HG02973 (cell line): ENCODE measurements at regions not wholly inside any gene's neighbourhood (a gene's known extent, or its start where the extent isn't known, plus 50 kb on each side); places are given as distances from the start of the nearest gene placed in this dataset.
"Not testable (repeated sequence)": the region's sequence is repeated elsewhere in the genome, so short reads cannot be mapped to it uniquely, and the experiment has no call there.

ENCODE experiments used
- ATAC-seq: cut with Tn5 transposase; IDR thresholded peaks from one replicate; pipeline ENCODE4 v1.9.1; 2021; ENCODE audit warnings: moderate library complexity; ENCODE audit not compliant: unreplicated experiment

DNA sequence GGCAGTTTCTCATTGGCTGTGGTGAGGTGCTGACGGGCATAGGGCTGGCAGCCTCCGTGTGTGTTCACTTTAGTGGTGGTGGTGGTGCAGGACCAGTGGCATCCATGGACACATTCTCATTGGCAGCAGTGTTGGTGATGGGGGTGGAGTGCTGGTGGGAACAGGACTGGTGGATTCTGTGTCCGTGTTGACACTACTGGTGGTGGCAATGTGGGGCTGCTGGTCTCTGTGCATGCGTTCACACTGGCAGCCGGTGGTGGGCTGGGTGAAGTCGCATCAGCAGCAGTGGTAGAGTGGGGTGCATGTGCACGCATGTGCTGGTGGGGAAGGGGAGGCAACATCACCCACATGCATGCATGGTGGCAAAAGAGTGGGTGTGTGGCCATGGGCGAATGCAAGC is 1471.4 kb upstream of the PCDH20 start:
- ATAC-seq, result no peak

DNA sequence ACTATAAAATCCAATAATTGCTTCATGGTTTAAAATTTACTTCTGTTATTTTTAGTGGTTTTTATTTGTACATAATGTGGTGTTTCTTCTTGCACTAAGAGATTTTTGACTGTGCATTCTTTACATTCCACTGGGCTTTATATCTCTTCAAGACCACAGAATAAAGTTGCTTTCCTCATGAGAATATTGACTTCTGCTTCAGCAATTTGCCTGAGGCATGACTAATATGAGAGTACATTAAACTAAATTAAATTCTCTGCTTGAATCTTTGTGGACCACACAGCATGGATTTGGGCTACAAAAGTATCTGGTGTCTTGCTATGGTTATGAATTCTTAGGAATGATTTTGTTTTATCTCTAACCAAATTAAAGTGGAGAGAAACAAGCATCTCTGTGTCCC is 1463.4 kb upstream of the PCDH20 start:
- no peak for ATAC-seq

DNA sequence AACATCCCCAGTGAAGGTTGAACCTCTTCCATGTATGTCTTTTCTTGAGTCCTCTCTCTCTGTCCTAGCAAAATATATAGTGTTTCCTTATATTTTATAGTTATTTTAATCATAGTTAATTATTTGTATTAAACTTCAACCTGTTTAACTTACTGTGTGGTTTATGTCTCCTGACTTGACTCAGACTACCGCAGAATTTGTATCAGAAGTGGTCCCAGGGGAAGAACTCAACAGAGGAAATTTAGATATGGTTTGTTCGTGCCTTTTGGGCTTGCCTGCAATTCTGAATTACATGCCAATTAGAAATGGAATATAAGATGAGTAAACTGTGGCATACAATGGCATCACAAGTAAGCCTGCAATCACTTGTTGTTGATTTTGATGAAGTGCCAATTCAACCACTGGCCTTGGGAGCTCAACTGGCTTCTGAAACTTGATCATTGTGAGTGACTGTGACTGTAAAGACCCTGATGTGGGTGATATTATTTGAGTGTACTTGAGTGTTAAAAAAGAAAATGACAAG is 1459.5 kb upstream of the PCDH20 start:
- no peak for ATAC-seq

DNA sequence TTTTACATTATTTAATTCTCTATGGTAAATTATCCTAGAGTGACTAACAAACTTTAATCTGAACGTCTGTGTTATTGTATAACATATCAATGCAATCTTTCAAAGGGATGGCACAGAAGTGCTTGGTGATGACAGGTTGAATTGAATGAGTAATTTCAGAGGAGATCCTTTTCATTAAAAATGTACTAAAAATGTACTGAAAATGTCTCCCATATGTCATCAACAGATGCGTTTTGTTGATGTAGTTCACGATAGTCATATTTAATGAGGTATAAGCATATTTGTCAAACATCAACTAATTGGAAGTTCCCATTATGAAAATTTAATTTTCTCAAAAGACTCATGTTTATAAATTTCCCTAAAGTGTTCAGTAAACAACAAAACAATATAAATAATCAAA is 1434.7 kb upstream of the PCDH20 start:
- ATAC-seq, result no peak

DNA sequence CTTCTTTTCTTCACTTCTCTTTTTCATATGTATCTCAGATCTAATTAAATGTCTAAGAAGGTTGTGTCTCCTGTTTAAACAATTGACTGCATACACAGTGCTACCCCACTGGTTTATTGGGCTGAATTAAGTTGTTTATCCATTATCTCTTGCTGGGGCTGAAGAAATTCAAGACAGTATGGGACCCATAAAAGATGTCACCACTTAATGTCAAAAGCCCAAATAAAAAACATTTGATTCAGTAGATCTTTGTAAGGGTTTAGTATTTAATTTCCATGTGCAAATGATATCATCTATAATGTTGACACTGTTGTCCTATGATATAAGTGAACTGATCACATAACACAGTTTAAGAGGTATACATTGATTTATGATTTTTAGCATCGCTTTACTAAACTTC is 1431.9 kb upstream of the PCDH20 start:
- no peak for ATAC-seq

DNA sequence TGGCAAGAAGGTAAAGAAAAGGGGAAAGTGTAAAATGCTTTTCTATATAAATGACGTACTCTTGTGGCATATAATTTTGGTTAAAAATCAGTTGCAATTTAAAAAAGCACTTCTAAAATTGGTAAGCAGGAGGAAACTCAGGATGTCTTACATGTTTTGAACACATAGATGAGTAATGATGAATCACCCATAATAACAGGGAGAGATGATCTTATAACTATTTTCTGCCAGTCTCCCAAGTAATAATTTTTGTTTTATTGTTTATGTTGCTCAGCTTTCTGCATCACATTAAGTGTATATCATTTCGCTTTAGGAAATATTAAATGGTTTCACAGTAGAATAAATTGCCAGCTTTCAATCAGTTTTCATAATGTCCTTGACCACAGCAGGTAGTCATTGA is 1430.7 kb upstream of the PCDH20 start:
- ATAC-seq, result no peak

DNA sequence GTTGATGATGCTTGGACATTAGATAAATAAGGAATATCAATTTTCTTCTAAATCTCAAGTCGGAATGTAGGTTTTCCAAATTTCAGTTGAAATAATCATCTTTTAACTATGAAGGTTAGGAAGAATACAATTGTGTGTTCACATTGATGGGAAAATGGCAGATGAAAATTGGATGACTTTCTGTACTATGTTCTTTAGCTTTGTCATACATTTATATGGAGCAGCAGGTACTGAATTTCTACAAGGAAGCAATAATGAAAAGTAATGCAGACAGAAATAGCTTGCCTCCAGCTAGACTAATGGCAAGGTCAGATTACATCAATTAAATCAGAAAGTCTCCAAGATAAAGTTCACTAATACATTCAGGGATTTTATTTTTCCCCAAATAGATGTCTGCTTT is 1423.7 kb upstream of the PCDH20 start:
- ATAC-seq, result no peak

DNA sequence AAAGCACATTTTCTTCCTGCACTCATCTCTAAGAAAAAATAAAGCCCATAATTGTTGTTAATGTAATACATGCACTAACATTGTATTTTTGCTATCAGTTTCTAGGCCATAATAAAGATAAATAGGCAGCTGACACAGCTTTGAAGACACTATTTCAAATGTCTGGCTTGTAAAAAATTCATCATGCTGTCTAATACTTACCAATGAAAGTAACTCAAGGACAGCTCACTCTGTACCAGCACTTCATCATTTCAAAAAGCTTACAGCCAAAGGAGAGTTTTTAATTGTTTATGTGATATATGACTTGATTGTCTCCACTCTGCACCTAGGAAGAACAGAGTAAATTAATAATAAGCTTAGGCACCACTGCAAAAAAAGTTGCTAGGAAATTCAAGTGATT is 1423.3 kb upstream of the PCDH20 start:
- no peak for ATAC-seq

DNA sequence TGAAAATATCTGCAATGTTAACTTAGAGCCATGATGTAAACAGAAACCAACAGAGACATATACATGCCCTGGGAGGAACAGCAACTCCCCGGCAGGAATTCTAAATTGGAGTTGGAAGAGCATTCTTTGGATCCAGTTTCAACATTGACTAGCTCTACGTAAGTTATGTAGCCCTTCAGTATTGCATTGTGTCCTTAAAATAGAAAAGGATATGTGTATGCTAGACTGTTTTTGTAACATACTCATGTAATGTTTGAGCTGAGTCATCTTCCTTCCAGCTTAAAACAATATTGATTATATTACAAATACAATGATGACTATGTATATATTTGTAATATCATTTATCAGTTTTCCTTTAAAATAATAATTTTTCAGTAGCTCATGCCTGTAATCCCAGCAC is 1422.2 kb upstream of the PCDH20 start:
- ATAC-seq, result no peak

DNA sequence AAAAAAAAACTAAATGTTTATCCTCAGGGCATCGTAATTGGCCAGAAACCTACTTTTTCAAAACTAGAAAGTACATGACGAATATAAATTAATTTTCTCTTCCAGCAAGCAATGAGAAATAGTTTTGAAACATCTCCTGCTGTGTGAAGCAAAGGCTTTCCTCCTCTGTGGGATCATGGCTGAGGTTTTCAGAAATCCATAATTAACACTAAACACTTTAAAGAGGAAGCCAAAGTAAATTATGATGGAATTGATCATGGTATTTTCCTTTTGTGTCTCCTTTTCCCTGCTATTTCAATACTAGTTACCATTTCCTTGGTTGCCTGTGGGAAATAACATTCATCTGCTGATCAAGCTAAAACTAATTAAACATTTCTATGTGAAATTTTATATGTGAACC is 1413.8 kb upstream of the PCDH20 start:
- ATAC-seq, result no peak

DNA sequence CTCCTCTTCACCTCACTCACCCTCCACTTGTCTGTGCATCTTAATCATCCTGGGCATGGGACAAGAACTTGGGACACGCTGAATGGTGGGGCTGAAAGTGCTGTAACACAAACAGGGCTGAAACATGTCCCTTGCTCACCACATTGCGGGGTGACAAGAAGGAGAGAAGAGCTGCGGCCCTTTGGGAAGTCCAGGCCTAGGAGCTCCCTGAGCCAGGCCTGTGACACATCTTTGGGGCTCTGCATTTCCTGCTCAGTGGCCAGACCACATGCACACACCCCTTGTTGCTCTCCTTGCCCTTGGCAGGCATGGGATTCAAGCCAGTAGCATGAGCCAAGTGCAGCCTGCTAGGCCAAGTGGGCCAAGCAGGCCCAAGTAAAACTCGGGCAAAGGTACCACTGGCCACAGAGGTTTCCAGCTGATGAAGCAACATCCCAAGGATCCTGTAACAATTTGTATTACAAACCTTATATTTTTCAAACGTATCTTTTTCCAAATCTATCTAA is 1384.3 kb upstream of the PCDH20 start:
- no peak for ATAC-seq

DNA sequence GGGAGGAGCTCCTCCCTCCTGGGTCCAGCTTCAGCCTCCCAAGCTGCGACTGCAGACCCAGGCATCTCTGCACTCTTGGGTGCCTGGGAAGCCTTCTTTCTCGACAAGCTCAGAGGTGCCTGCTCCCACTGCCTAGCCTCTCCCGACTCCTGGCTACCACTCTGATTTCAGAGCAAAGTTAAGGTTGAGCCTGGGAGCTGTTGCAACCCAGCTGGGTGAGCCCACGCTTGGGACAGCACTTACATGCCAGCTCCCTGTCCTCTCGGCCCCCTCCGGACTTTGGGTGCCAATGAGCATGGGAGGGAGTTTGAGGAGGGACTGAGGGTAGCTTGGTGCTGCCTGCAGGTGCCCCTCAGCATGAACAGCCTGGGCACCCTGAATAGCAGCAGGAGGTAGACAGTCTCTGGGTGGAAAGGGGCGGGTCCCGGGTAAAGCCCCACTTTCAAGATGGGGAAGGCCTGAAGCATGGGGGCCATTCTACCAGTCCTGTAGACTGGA is 1383.4 kb upstream of the PCDH20 start:
- no peak for ATAC-seq

DNA sequence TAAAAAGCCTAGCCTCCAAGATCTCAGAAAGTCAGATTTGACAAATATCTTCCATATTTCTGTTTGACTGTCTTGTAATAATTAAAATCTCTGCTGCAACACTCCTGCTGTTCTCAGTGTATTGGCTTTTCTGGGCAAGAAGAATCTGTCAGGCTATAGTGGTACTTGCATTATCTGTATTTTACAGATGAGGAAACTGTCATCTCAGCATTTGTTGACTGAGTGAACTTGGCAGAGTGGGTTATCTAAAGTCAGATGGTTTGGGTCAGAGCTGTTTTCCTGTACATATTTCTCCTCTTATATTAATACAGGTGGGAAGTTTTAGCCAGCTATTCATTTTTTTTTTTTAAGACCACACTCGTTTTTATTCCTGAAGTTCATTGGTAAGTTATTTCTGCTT is 1378.2 kb upstream of the PCDH20 start:
- no peak for ATAC-seq

DNA sequence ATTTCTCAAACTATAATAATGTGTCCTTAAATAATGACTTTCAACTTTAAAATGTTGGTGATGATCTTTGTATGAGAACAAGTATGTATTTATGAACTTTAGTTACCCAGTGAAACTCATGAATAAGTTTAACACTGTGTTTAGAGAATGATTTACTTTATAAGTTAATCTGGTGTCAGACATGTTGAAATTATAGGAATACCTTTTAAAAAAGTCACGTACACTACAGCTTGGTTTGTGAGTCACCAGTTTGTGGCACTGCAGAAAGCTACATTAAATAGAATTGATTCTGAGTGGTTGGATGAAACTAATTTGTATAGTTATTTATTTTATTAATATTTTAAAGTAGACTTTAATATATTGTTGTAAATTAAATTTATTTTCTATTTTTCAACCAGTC is 1366.2 kb upstream of the PCDH20 start:
- ATAC-seq, result no peak

DNA sequence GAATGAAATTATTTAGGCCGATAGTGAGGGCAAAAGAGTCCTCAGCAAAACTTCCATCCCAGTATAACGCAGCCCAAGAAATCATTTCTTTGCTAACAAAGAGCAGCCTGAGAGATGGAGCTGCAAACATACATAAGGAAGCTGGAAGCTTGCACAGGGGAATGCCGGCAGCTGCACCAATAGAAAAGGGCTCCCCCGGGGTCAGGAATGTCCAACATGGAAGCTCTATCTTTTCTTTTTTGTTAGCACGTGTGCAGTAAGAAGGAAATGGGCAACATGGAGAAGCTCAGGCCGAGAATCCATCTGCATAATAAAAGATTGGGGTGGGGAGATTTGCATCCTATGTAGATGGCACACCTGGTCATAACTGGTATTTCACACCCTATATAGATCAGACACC is 1363.5 kb upstream of the PCDH20 start:
- ATAC-seq, result no peak

DNA sequence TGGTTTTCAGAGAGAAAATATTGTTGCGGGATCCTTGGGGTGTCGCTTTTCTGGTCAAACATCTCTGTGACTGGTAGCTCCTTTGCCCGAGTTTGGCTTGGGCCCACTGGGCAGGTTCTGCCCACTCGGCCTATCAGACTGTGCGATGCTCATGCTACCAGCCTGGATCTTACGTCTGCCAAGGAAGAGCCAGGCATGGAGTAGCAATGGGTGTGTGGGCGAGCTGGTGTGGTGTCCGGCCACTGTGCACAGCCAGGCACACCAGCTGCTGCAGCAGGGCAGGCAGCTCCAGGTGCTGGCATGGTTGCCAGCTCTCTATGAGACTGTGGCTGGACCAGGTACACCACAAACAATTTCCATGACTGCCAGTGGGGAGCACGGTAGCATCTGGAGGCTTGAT is 1351.8 kb upstream of the PCDH20 start:
- no peak for ATAC-seq

DNA sequence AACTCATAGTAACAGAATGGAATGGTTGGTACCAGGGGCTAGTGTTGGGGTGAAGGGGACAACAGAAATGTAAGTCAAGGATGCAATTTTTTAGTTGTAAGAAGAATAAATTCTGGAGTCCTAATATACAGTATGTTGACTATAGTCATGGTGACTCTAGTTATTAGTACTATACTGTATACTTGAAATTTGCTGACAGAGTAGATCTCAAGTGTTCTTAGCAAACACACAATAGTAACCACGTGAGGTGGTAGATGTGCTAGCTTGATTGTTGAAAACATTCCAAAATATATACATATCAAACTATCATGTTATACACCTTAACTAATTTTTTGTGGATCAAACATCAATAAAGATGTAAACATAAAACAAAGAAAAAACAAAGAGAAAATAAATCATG is 1345.1 kb upstream of the PCDH20 start:
- ATAC-seq, result no peak

DNA sequence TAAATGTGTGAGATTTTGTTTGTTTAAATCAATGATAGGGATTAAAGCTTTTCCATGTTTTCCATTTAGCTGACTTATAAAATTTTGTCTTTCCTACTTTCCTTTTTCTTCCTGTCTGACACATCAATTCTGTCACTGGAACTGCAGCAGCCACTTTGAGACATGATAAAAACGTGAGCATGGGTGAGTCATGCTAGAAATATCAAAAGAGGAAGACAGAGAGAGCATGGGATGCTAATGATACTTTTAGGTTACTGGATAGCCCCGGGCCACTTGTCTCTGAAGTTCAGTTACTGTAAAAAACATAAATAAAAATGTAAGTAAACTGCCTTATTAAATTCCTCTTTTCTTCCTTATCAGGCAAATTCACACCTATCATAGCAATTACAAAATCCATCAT is 1332.0 kb upstream of the PCDH20 start:
- ATAC-seq, result no peak

DNA sequence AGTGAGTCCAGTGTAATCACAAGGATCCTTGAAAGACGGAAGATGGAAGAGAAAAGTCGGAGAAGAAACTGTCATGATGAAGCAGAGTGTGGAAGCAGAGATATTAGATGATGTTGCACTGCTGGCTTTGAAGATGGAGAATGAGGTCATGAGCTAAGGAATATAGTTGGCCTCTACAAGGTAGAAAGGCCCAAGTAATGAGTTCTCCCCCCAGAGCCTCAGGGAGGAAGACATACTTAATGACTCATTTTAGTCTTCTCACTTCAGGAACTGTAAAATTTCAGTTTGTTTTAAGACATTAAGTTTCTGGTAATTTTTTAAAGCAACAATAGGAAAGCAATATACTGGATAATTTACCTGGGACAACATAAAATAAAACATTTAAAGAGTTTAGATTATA is 1331.5 kb upstream of the PCDH20 start:
- no peak for ATAC-seq

DNA sequence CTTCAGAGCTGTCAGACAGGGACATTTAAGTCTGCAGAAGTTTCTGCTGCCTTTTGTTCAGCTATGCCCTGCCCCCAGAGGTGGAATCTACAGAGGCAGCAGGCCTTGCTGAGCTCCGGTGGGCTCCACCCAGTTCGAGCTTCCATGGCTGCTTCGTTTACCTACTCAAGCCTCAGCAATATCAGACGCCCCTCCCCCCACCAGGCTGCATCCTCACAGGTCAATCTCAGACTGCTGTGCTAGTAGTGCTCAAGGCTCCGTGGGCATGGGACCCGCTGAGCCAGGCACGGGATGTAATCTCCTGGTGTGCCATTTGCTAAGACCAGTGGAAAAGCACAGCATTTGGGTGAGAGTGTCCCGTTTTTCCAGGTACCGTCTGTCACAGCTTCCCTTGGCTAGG is 1314.1 kb upstream of the PCDH20 start:
- not testable (repeated sequence) for ATAC-seq

DNA sequence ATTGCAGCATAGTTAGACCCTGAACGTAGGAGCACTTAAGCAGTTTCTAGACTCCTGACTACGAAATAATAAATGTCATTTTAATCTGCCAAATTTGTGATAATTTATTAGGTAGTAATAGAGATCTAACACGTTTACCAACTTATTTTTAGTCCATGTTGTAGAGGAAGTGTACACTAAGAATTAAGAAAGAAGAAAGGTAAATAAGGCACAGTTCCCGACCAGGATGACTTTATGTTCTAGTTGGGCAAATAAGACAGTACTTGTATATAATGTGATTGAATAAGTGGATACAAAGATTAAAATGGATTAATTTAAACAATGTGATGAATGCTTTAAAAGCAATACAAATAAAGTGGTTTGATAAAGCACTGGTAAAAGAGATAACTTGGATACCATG is 1306.2 kb upstream of the PCDH20 start:
- ATAC-seq, result no peak

DNA sequence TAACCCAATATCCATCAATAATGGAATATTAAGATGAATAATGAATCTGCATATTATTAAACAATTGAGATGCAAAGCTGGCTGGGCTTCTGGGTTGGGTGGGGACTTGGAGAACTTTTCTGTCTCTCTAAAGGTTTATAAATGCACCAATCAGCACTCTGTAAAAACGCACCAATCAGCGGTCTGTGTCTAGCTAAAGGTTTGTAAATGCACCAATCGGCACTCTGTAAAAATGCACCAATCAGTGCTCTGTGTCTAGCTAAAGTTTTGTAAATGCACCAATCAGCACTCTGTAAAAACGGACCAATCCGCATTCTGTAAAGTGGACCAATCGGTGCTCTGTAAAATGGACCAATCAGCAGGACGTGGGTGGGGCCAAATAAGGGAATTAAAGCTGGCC is 1296.3 kb upstream of the PCDH20 start:
- not testable (repeated sequence) for ATAC-seq

DNA sequence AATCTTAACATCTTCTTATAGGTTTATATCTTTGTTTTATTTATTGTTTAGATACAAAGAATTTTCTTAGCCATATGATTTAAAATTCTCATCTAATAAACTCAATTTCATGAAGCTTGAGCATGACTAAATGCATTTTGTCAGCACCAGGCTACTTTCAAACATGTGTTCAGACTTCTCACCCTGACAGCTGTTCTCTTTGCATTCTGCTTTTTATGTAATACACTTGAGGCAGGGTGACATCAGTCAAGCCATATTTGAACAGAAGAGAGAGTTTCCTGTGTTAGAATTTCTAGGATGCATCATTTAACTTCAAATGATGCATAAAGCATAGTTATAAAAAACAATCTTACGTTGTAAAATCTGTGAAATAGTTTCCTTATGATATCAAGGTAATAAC is 1295.1 kb upstream of the PCDH20 start:
- no peak for ATAC-seq

DNA sequence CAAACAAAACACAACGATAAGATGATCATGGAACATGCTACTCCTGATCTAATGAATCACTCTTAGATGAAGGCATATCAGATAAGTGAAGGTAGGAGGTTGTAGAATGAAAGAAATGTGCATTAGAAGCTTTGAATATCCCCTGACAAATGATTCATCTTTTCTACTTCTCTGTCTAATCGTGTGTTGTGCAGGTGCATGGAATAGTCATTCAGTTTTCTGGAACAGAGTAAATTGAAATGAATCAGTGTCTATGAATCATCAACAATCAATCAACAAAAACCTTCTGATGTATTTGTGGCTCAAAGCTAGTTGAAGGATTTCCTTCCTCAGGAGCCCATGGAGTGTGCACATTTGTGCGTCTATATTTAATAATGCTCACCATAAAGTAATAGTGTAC is 1290.4 kb upstream of the PCDH20 start:
- no peak for ATAC-seq
